HEK293T (cell line): ENCODE measurements at regions not wholly inside any gene's neighbourhood (a gene's known extent, or its start where the extent isn't known, plus 50 kb on each side); places are given as distances from the start of the nearest gene placed in this dataset.

Experiments
- BHLHE40 ChIP-seq: fragments of 450-650 bp; IDR thresholded peaks from 2 replicates; pipeline ENCODE4 v1.6.1; 2016; ENCODE audit warnings: mild to moderate bottlenecking, moderate library complexity, borderline replicate concordance
- CTBP1 ChIP-seq: fragments of 450-650 bp; IDR thresholded peaks from 2 replicates; pipeline ENCODE4 v1.6.1; 2016; ENCODE audit warnings: borderline replicate concordance
- ELF4 ChIP-seq: fragments of 450-650 bp; IDR thresholded peaks from 2 replicates; pipeline ENCODE4 v1.6.1; 2017; ENCODE audit warnings: antibody characterized with exemption
- FOXA1 ChIP-seq: fragments of 450-650 bp; IDR thresholded peaks from 2 replicates; pipeline ENCODE4 v1.6.1; 2016; ENCODE audit warnings: mild to moderate bottlenecking
- FOXM1 ChIP-seq: fragments of 450-650 bp; IDR thresholded peaks from 2 replicates; pipeline ENCODE4 v1.6.1; 2017; ENCODE audit warnings: mild to moderate bottlenecking, borderline replicate concordance
- HDGF ChIP-seq: fragments of 450-650 bp; IDR thresholded peaks from 2 replicates; pipeline ENCODE4 v1.6.1; 2017; ENCODE audit warnings: antibody characterized with exemption, borderline replicate concordance
- L3MBTL2 ChIP-seq: fragments of 450-650 bp; conservative IDR thresholded peaks from 2 replicates; pipeline ENCODE4 v1.6.1; 2016; ENCODE audit warnings: mild to moderate bottlenecking
- NFRKB ChIP-seq: fragments of 450-650 bp; IDR thresholded peaks from 2 replicates; pipeline ENCODE4 v1.6.1; 2016; ENCODE audit warnings: mild to moderate bottlenecking, moderate library complexity
- SP1 ChIP-seq: fragments of 450-650 bp; IDR thresholded peaks from 2 replicates; pipeline ENCODE4 v1.6.1; 2017
- TARDBP ChIP-seq: fragments of 450-650 bp; IDR thresholded peaks from 2 replicates; pipeline ENCODE4 v1.6.1; 2016
- ZNF384 ChIP-seq: fragments of 450-650 bp; IDR thresholded peaks from 2 replicates; pipeline ENCODE4 v1.6.1; 2016

- TF ChIP-seq FOXA1 (no peak), ELF4 (no peak), ZNF384 (no peak), CTBP1 (no peak), NFRKB (no peak), BHLHE40 (no peak), L3MBTL2 (no peak), SP1 (no peak), FOXM1 (no peak), TARDBP (no peak), HDGF (no peak)
Observed at GRCh38 chr3:89877230-89877629, 769.8 kb downstream of the EPHA3 start.
